ENCODE measurements at regions not wholly inside any gene's neighbourhood (a gene's known extent, or its start where the extent isn't known, plus 50 kb on each side); places are given as distances from the start of the nearest gene placed in this dataset.

DNA sequence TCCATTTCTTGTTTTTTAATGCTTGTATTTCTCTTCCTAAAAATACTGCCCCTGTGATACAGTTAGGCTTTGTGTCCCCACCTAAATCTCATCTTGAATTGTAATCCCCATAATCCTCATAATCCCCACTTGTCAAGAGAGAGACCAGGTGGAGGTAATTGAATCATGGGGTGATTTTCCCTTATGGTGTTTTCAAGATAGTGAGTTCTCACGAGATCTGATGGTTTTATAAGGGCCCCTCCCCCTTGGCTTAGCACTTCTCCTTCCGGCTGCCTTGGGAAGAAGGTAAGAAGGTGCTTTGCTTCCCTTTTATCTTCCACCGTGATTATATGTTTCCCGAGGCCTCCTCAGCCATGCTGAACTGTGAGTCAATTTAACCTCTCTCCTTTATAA lies 227.4 kb downstream of the MAN2A1 start:
- POLR2A ChIA-PET (ENCODE audit: unreplicated experiment) = no interaction called here
- no peak overlapping the region for H2AK5ac ChIP-seq (ENCODE audit: low read depth, low read length)
- H2AFZ ChIP-seq (replicated peaks; ENCODE audit: low read length, poor library complexity) = no peak overlapping the region
- H4K20me1 ChIP-seq (ENCODE audit: insufficient read depth, low read length) = no peaks in the 10 kb centered on the region
- H2BK20ac ChIP-seq (ENCODE audit: low read depth, low read length) = no peak overlapping the region
- DNase-seq = no peak
- H2BK120ac ChIP-seq (ENCODE audit: low read depth, low read length) = no peak overlapping the region
- no peaks in the 10 kb centered on the region for H3K9me1 ChIP-seq (ENCODE audit: insufficient read depth, low read length)
- H3K4me2 ChIP-seq (ENCODE audit: low read depth, low read length) = no peak overlapping the region
- dilution Hi-C loops (cut with HindIII; ENCODE audit: low sequenced_read_pairs, unreplicated experiment) = no loop called here
- no peak overlapping the region for H3K4me3 ChIP-seq (ENCODE audit: insufficient read depth, low read depth, low read length)
- no peak overlapping the region for H4K8ac ChIP-seq (ENCODE audit: low read depth in 2 of 2, low read length in 2 of 2)
- BruUV-seq (replicated peaks) = no TSS peak
- no peak overlapping the region for H2BK15ac ChIP-seq (ENCODE audit: low read depth, low read length)
- no peak overlapping the region for H3K56ac ChIP-seq (ENCODE audit: extremely low read depth, insufficient read depth, low read length)
- TF ChIP-seq, protein P1, sequence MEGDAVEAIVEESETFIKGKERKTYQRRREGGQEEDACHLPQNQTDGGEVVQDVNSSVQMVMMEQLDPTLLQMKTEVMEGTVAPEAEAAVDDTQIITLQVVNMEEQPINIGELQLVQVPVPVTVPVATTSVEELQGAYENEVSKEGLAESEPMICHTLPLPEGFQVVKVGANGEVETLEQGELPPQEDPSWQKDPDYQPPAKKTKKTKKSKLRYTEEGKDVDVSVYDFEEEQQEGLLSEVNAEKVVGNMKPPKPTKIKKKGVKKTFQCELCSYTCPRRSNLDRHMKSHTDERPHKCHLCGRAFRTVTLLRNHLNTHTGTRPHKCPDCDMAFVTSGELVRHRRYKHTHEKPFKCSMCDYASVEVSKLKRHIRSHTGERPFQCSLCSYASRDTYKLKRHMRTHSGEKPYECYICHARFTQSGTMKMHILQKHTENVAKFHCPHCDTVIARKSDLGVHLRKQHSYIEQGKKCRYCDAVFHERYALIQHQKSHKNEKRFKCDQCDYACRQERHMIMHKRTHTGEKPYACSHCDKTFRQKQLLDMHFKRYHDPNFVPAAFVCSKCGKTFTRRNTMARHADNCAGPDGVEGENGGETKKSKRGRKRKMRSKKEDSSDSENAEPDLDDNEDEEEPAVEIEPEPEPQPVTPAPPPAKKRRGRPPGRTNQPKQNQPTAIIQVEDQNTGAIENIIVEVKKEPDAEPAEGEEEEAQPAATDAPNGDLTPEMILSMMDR (conservative IDR thresholded peaks at IDR 0.05; ENCODE audit: low read depth, low read length) = no peak
- TF ChIP-seq POLR2A (IDR thresholded peaks at IDR 0.05; ENCODE audit: low read depth, low read length) = no peak
- TF ChIP-seq MXI1 (IDR thresholded peaks at IDR 0.05; ENCODE audit: borderline replicate concordance, low read depth, low read length) = no peak
- TF ChIP-seq MAFK (IDR thresholded peaks at IDR 0.05; ENCODE audit: low read depth, low read length) = no peak
- no peak for TF ChIP-seq NFE2L2 (IDR thresholded peaks at IDR 0.05; ENCODE audit: low read depth, low read length)
- TF ChIP-seq, protein P2, sequence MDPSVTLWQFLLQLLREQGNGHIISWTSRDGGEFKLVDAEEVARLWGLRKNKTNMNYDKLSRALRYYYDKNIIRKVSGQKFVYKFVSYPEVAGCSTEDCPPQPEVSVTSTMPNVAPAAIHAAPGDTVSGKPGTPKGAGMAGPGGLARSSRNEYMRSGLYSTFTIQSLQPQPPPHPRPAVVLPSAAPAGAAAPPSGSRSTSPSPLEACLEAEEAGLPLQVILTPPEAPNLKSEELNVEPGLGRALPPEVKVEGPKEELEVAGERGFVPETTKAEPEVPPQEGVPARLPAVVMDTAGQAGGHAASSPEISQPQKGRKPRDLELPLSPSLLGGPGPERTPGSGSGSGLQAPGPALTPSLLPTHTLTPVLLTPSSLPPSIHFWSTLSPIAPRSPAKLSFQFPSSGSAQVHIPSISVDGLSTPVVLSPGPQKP (IDR thresholded peaks at IDR 0.05; ENCODE audit: borderline replicate concordance, low read depth, low read length) = no peak
- no peak for TF ChIP-seq BHLHE40 (IDR thresholded peaks at IDR 0.05; ENCODE audit: low read depth, low read length)
- no peak for TF ChIP-seq RFX5 (IDR thresholded peaks at IDR 0.05; ENCODE audit: low read depth, low read length)
- no peak for TF ChIP-seq CHD1 (IDR thresholded peaks at IDR 0.05; ENCODE audit: low read depth, low read length)
- TF ChIP-seq RAD21 (IDR thresholded peaks at IDR 0.05; ENCODE audit: low read length) = no peak
- TF ChIP-seq RCOR1 (IDR thresholded peaks at IDR 0.05; ENCODE audit: insufficient replicate concordance, low read length) = no peak
- no peak for TF ChIP-seq MAZ (IDR thresholded peaks at IDR 0.05; ENCODE audit: borderline replicate concordance, low read depth, low read length)
- TF ChIP-seq CEBPB (IDR thresholded peaks at IDR 0.05; ENCODE audit: low read depth, low read length) = no peak
- no peak for TF ChIP-seq FOS (IDR thresholded peaks at IDR 0.05; ENCODE audit: low read depth, low read length)
- TF ChIP-seq SMC3 (IDR thresholded peaks at IDR 0.05; ENCODE audit: low read depth, low read length) = no peak
- TF ChIP-seq, protein P3, sequence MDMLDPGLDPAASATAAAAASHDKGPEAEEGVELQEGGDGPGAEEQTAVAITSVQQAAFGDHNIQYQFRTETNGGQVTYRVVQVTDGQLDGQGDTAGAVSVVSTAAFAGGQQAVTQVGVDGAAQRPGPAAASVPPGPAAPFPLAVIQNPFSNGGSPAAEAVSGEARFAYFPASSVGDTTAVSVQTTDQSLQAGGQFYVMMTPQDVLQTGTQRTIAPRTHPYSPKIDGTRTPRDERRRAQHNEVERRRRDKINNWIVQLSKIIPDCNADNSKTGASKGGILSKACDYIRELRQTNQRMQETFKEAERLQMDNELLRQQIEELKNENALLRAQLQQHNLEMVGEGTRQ (IDR thresholded peaks at IDR 0.05; ENCODE audit: low read depth, low read length) = no peak
- H3K36me3 ChIP-seq (ENCODE audit: control insufficient read depth, insufficient read depth, low read length) = no peaks in the 10 kb centered on the region
- no peak overlapping the region for H2BK5ac ChIP-seq (ENCODE audit: low read depth, low read length, poor library complexity, severe bottlenecking)
- no peaks in the 10 kb centered on the region for H3K4me1 ChIP-seq (ENCODE audit: control insufficient read depth, insufficient read depth, low read length)
- intact Hi-C loops (cut with micrococcal nuclease) = no loop called here
- H3K9ac ChIP-seq (ENCODE audit: low read depth, low read length) = no peak overlapping the region
- in situ Hi-C loops (cut with MboI; ENCODE audit: low sequenced_read_pairs) = no loop called here
- H3K18ac ChIP-seq (ENCODE audit: low read depth, low read length) = no peak overlapping the region
- H3K14ac ChIP-seq (replicated peaks; ENCODE audit: low read depth, low read length) = no peak overlapping the region
- H3K4ac ChIP-seq (ENCODE audit: low read depth, low read length) = no peak overlapping the region
- no peak overlapping the region for H4K91ac ChIP-seq (ENCODE audit: insufficient read depth, low read depth, low read length)
- no peak overlapping the region for H3K27ac ChIP-seq (ENCODE audit: insufficient read depth, low read length)
- no peaks in the 10 kb centered on the region for H3K27me3 ChIP-seq (ENCODE audit: control insufficient read depth, insufficient read depth, low read length)
- CTCF ChIA-PET = no interaction called here
- H4K5ac ChIP-seq (ENCODE audit: low read depth, low read length) = no peak overlapping the region
- no peaks in the 10 kb centered on the region for H3K9me3 ChIP-seq (ENCODE audit: control insufficient read depth, insufficient read depth, low read length)
- no peak for ATAC-seq (ENCODE audit: low read depth)
- H2AK9ac ChIP-seq (replicated peaks; ENCODE audit: low read depth, low read length, poor library complexity) = no peak overlapping the region
- no CpG with 5 or more reads among the region's 4 CpGs for WGBS, 2 experiments (ENCODE audit: extremely low coverage in 2 of 2, insufficient read length in 1 of 2)
- H3K23ac ChIP-seq (ENCODE audit: low read depth, low read length) = no peak overlapping the region
- H3K79me1 ChIP-seq (ENCODE audit: low read depth in 1 of 2, low read length in 2 of 2) = no peaks in the 10 kb centered on the region

All from IMR-90 (cell line).